Thyroid gland (tissue), 4 donors: ENCODE measurements at regions not wholly inside any gene's neighbourhood (a gene's known extent, or its start where the extent isn't known, plus 50 kb on each side); places are given as distances from the start of the nearest gene placed in this dataset.

Source experiments
- CTCF ChIP-seq, 6 experiments: fragments of 200-600 bp in 3 of 6; fragments of 450-650 bp in 3 of 6; sonication (generic) in 3 of 6; IDR thresholded peaks; one replicate each; pipeline ENCODE4 v1.5.1; 2016 to 2019; ENCODE audit warnings: antibody characterized with exemption in 6 of 6, mild to moderate bottlenecking in 2 of 6, inconsistent platforms in 1 of 6, moderate library complexity in 1 of 6
- POLR2A ChIP-seq, 2 donors: fragments of 450-650 bp; IDR thresholded peaks; one replicate each; pipeline ENCODE4 v1.6.1; 2017; ENCODE audit warnings: antibody characterized with exemption in 2 of 2, mild to moderate bottlenecking in 2 of 2, moderate library complexity in 1 of 2

GRCh38 chr9:86718388-86719049 lies 228.8 kb downstream of the GAS1 start:
- TF ChIP-seq POLR2A (IDR thresholded peaks at IDR 0.05) (no peak), CTCF (IDR thresholded peaks at IDR 0.05) (no peak)
